Effector memory CD8-positive, alpha-beta T cell (primary cell): ENCODE measurements at regions not wholly inside any gene's neighbourhood (a gene's known extent, or its start where the extent isn't known, plus 50 kb on each side); places are given as distances from the start of the nearest gene placed in this dataset.

Experiments
- ATAC-seq: fragments of 150-1000 bp; cut with Tn5 transposase; replicated peaks from 2 replicates; pipeline ENCODE4 v1.10.0; 2021; ENCODE audit warnings: mild to moderate bottlenecking, moderate library complexity
- DNase-seq, 3 experiments: peaks; one replicate each; pipeline ENCODE4 v3.0.0; 2021
- H3K27ac Mint-ChIP-seq, 2 donors: one replicate each; pipeline ENCODE4 v1.8.0; 2022; ENCODE audit warnings: mild to moderate bottlenecking in 2 of 2, mixed read lengths in 2 of 2, moderate library complexity in 2 of 2
- H3K27me3 Mint-ChIP-seq, 2 donors: one replicate each; pipeline ENCODE4 v1.8.0; 2022; ENCODE audit warnings: mixed read lengths in 2 of 2
- H3K36me3 Mint-ChIP-seq: one replicate; pipeline ENCODE4 v1.8.0; 2022; ENCODE audit warnings: mild to moderate bottlenecking, moderate library complexity, mixed read lengths; ENCODE audit not compliant: insufficient read depth
- H3K4me1 Mint-ChIP-seq, 2 donors: one replicate each; pipeline ENCODE4 v1.8.0; 2022; ENCODE audit warnings: low read depth in 2 of 2, mixed read lengths in 2 of 2
- H3K4me3 Mint-ChIP-seq, 2 donors: one replicate each; pipeline ENCODE4 v1.8.0; 2022; ENCODE audit warnings: mild to moderate bottlenecking in 2 of 2, mixed read lengths in 2 of 2, moderate library complexity in 2 of 2
- H3K9me3 Mint-ChIP-seq, 2 donors: one replicate each; pipeline ENCODE4 v1.8.0; 2022; ENCODE audit warnings: mixed read lengths in 2 of 2

DNA sequence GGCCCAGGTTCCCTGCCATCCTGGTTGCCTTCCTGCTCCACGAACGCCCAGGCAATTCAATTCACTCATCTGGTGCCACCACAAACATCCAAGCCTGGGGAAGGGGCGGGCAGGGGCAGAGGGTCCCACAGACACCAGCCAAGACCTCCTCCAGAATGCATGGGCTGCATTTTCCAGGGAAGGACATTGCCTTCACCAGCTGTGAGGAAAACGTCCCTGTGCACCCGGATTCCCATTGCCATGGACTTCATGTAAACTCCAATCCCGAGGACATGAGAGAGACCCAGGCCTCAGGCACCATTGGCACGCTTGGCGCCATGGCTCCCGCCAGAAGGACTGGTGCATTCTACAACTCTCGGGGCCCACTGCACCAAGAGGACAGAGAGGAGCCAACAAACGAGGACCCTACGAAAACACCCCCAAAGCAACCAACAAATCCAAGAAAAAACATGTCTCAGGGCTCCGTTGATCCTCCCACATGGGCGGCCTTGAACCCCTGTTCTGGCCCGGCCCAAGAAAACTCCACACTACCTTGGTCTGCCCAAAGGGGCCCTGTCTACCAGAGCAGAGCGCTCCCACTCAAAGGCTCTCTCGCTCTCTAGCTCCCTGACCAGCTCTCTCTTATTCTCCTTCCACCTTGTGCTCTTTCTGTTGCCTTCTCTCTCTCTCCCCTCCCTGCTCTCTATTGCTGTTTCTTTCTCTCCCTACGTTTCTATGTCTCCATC lies 183.9 kb downstream of the ALG10 start:
- ATAC-seq = no peak
- H3K4me3 Mint-ChIP-seq = no peak overlapping the region
- no peaks in the 10 kb centered on the region for H3K27me3 Mint-ChIP-seq
- H3K9me3 Mint-ChIP-seq = no peaks in the 10 kb centered on the region
- no peaks in the 10 kb centered on the region for H3K4me1 Mint-ChIP-seq
- H3K27ac Mint-ChIP-seq = no peak overlapping the region
- H3K36me3 Mint-ChIP-seq = peaks cover 6% of the 10 kb centered on the region
- no peak for DNase-seq

DNA sequence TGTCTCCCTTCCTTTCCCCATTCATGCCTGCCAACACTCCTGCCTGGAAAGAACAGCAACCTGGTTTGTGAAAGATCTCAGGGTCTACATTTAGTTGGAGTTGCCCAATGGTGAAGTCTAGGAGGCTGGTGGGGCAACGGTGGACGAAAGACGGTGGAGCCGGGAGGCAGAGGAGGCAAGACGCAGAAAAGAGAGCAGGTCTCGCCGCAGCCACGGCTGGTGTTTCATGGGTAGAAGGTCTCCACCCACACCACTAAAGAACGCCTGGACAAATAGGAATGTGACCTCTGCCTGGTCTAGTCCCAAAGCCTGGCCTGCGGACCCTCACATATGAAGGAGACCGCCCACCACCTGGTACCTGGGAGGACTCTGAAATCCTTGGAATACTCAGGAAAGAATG lies 185.6 kb downstream of the ALG10 start:
- Mint-ChIP-seq H3K4me3 (no peak overlapping the region), H3K36me3 (peaks cover 6% of the 10 kb centered on the region), H3K4me1 (no peaks in the 10 kb centered on the region), H3K27ac (no peak overlapping the region), H3K9me3 (no peaks in the 10 kb centered on the region), H3K27me3 (no peaks in the 10 kb centered on the region)
- DNase-seq (no peak), ATAC-seq (no peak)

DNA sequence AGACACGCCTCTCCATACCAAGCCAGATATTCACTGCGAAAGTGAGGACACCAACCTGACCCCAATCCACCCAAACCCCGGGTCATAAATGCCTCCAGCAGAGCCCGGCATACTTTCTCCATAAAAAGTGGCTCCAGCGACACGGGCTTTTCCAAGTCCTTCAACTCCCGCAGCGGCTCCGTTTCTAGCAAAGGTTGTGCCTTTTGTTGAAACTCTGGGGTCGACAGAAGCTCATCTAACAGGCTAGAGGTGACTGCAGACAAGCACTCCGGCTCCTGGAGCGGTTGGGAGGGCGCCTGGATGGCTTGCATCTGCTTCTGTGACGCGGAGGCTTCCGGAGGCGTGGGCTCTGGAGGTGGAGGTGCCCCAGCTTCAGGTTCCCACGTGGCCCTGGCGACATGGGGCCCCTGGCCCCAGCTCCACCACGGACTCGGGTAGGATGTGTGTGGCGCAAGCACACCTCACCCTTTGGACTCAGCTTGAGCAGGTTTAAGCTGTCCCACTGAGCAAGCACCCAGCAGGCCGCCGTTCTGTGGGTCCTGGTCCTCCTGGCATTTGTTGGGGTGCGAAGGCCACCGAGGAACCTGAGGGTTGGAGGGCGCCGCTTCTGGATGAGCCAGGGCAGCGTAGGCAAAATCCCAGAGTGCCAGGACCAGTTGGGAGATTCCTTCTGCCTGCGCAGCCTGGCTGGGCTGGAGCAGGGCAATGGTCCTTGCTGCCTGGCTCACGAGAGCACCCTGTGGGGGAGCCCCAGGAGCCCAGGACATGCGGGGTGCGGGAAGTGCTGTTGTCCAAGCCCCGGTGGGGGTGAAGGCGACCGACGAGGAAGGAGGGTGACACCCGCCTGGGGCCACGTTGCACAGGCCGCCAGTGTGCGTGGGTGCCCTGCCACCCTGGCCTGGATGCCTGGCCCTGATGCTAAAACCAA lies 186.3 kb downstream of the ALG10 start:
- Mint-ChIP-seq H3K36me3 (peaks cover 6% of the 10 kb centered on the region), H3K4me1 (no peaks in the 10 kb centered on the region), H3K27ac (no peak overlapping the region)

DNA sequence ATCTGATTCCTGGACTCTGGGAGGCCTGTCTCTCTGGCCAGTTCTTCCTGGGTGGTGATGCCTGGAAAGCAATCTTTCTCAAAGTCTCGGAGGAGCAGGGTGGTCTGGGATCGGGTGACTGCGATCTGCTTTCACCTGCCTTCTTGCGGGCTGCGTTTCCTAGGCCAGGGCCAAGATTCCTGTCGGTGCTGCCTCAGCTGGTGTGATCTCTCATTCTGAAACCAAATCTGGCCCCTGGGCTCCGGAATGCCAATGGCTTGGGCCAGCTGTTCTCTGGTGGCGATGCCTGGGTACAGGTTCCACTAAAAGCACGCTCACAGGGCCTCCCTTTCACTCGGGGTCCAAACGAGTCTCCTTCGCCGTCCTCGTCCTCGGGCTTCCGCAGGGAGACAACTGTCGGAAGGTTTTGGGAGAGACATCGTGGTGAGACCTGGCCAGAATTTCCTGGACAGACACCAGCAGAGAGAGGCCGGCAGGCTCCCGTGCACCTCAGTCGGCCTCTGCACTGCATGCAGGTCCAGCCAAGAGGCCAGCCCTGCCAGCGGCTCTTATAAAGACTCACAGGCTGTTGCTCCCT lies 187.1 kb downstream of the ALG10 start:
- ATAC-seq = no peak
- H3K27me3 Mint-ChIP-seq = no peaks in the 10 kb centered on the region
- H3K27ac Mint-ChIP-seq = no peak overlapping the region
- no peaks in the 10 kb centered on the region for H3K9me3 Mint-ChIP-seq
- peaks cover 6% of the 10 kb centered on the region for H3K36me3 Mint-ChIP-seq
- no peaks in the 10 kb centered on the region for H3K4me1 Mint-ChIP-seq
- H3K4me3 Mint-ChIP-seq = no peak overlapping the region
- no peak for DNase-seq

More for the DNA sequence above, 186.3 kb downstream of the ALG10 start:
- Mint-ChIP-seq H3K9me3 (no peaks in the 10 kb centered on the region), H3K27me3 (no peaks in the 10 kb centered on the region), H3K4me3 (no peak overlapping the region)
- DNase-seq = no peak
- ATAC-seq = no peak

DNA sequence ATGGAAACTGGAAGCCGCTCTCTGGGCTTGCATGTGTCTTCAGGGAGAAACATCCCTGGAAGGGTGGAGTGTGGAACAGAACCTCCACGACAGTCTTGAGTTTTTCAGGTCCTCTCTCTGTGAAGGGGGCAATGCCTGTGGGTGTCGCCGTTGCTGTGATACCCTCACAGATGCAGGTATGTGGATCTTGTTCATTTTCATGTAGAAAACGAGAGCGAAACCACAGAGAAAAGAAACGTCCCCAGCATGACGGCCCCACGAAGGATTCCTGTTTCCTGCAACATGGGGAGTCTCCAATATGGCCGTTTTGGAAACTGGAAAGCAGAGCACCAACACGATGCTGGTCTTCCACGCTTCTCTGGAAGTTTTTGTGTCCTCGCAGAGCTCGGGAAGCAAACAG lies 187.9 kb downstream of the ALG10 start:
- DNase-seq (no peak), ATAC-seq (no peak)
- H3K27me3 Mint-ChIP-seq = peaks cover 0 to under 1% of the 10 kb centered on the region in 2 donors
- H3K4me1 Mint-ChIP-seq = peaks cover 0 to 2% of the 10 kb centered on the region in 2 donors
- no peak overlapping the region for H3K27ac Mint-ChIP-seq
- no peaks in the 10 kb centered on the region for H3K9me3 Mint-ChIP-seq
- peaks cover 4% of the 10 kb centered on the region for H3K36me3 Mint-ChIP-seq
- H3K4me3 Mint-ChIP-seq = no peak overlapping the region

DNA sequence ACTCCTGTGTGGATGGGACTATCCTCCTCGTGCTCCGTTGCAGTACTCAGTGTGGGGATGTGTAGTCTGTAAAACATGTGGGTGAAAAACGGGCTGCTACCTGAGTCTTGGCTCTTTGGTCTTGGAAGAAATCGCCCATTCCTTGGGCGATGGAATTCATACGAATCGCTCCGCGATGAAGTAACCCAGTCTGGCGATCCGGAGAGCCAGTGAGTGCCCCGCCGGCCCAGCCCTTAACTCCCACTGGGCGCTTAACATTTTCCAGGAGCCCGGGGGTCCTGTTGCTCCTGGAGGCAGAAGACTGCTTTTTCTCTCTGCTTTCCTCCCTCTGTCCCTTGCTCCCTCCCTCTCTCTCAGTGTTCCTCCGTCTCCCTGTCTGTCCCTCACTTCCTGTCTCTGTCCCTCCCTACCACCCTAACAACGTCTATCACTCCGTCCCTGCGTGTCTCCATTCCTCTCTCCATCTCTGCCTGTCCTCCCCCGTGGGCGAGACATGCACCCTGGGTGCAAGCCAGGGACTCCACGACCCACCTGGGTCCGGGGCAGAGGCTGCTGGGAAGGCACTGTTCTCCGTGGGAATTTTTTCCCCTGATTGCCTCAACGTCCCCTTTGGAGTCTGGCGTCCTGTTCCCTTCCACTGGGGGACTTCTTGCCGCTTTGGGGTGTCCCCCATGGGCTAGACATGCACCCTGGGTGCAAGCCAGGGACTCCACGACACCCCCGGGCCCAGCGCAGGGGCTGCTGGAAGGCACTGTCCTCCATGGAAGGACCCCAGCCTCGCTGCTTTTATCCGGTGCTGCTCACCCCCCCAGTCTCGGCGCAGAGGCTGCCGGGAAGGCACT lies 188.6 kb downstream of the ALG10 start:
- ATAC-seq (no peak), DNase-seq (no peak)
- Mint-ChIP-seq H3K9me3 (no peaks in the 10 kb centered on the region), H3K4me3 (no peak overlapping the region), H3K36me3 (peaks cover 2% of the 10 kb centered on the region), H3K27me3 (peaks cover 0 to 7% of the 10 kb centered on the region in 2 donors), H3K27ac (no peak overlapping the region), H3K4me1 (peaks cover 0 to 2% of the 10 kb centered on the region in 2 donors)

DNA sequence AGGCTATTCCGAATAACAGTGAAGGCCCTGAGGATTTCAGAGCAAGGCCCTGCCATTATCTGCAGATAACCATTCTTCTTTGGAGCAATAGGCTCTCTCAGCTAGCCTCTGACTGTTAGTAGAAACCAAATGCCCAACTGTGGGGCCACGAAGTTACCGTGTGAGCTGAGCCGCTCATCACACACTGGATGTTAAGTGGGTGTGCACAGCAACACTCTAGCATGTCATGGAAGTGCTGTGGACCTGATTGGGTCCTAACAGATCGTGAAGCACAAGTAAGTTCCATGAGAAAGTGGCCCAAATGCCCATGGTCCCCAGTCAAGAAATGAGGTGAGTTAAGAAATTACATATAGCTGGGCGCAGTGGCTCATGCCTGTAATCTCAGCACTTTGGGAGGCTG lies 190.4 kb downstream of the ALG10 start:
- peaks cover 0 to 10% of the 10 kb centered on the region in 2 donors for H3K27me3 Mint-ChIP-seq
- no peak overlapping the region for H3K27ac Mint-ChIP-seq
- no peaks in the 10 kb centered on the region for H3K9me3 Mint-ChIP-seq
- DNase-seq = no peak
- H3K4me3 Mint-ChIP-seq = no peak overlapping the region
- peaks cover 2% of the 10 kb centered on the region for H3K36me3 Mint-ChIP-seq
- ATAC-seq = no peak
- peaks cover 2 to 4% of the 10 kb centered on the region in 2 donors for H3K4me1 Mint-ChIP-seq

DNA sequence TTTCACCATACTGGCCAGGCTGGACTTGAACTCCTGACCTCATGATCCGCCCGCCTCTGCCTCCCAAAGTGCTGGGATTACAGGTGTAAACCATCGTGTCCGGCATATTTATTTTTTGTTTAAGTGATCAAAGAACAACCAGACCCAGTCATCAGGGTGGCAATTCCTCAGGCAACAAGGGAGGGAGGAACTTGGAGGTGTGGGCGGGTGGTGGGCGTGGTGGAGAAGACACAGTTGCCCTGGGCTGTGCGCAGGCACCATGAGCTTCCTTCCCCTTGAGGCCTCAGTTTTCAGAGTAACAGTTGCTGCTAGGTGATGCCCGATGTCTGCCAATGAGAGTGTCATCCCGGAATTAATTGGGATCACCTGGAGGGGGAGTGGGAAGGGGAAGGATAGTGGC lies 191.7 kb downstream of the ALG10 start:
- Mint-ChIP-seq H3K4me3 (no peak overlapping the region), H3K4me1 (peaks cover 12 to 14% of the 10 kb centered on the region in 2 donors), H3K27ac (no peak overlapping the region), H3K36me3 (peaks cover 2% of the 10 kb centered on the region), H3K27me3 (peaks cover 7 to 21% of the 10 kb centered on the region in 2 donors), H3K9me3 (no peaks in the 10 kb centered on the region)
- no peak for ATAC-seq
- no peak for DNase-seq

DNA sequence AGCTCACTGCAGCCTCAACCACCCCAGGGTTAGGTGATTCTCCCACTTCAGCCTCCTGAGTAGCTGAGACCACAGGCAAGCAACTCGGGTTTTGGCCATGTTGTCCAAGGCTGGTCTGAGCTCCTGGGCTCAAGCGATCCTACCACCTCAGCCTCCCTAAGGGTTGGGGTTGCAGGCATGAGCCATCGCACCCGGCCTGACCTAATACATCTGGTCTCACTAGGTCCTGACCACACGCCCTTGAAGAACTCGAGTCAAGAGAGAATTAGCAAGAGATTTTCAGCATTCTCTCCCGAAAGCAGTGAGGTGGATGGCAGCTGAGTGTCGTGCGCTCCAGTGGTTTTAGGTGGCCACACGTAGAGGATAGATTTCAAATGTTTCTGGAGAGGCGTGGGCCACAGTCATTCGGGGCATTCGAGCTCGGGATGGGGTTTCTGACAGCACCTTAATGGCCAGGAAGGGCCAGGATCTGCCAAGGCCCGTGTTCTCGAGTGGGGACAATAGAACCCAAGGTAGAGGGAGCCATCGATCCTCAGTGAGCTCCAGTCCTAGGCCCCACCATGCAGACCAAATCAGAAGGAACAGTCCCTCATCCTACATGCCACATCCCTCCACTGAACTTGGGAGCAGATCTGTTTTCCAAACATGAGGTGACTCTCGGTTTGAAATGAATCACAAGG lies 193.1 kb downstream of the ALG10 start:
- Mint-ChIP-seq H3K27ac (no peak overlapping the region), H3K36me3 (peaks cover 2% of the 10 kb centered on the region), H3K4me1 (peaks cover 14 to 16% of the 10 kb centered on the region in 2 donors), H3K9me3 (no peaks in the 10 kb centered on the region), H3K4me3 (no peak overlapping the region), H3K27me3 (peaks cover 7 to 27% of the 10 kb centered on the region in 2 donors)
- ATAC-seq = no peak
- DNase-seq = no peak

DNA sequence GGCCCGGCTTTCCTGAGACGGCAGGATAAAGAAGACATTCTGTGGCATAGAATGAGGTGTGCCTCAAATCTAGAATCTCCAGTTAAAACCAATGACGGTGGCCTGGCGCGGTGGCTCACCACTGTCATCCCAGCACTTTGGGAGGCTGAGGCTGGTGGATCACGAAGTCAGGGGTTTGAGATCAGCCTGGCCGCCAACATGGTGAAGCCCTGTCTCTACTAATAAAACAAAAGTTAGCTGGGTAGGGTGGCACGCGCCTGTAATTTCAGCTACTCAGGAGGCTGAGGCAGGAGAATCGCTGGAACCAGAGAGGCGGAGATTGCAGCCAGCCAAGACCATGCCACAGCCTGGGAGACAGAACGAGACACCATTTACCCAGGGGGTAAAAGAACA lies 193.6 kb downstream of the ALG10 start:
- no peak overlapping the region for H3K4me3 Mint-ChIP-seq
- H3K4me1 Mint-ChIP-seq = peaks cover 14 to 16% of the 10 kb centered on the region in 2 donors
- DNase-seq (no peak), ATAC-seq (no peak)
- no peaks in the 10 kb centered on the region for H3K36me3 Mint-ChIP-seq
- H3K9me3 Mint-ChIP-seq = no peaks in the 10 kb centered on the region
- peaks cover 7 to 27% of the 10 kb centered on the region in 2 donors for H3K27me3 Mint-ChIP-seq
- H3K27ac Mint-ChIP-seq = no peak overlapping the region

DNA sequence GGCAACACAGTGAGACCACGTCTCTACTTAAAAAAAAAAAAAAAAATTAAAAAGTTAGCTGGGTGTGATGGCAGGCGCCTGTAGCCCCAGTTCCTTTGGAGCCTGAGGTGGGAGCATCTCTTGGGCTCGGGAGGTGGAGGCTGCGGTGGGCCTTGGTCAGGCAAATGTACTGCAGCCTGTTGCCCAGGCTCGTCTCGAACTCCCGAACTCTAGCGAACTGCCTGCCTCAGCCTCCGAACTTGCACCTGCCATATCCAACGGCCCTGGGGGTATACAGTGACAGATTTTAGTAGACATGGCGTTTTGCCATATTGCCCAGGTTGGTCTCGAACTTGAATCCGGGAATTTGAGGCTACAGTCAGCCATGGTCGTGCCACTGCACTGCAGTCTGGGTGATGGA lies 195.4 kb downstream of the ALG10 start:
- Mint-ChIP-seq H3K27me3 (peaks cover 7 to 27% of the 10 kb centered on the region in 2 donors), H3K27ac (no peak overlapping the region), H3K4me3 (no peak overlapping the region), H3K36me3 (no peaks in the 10 kb centered on the region), H3K4me1 (peaks cover 14 to 16% of the 10 kb centered on the region in 2 donors), H3K9me3 (no peaks in the 10 kb centered on the region)
- no peak for ATAC-seq
- no peak for DNase-seq

DNA sequence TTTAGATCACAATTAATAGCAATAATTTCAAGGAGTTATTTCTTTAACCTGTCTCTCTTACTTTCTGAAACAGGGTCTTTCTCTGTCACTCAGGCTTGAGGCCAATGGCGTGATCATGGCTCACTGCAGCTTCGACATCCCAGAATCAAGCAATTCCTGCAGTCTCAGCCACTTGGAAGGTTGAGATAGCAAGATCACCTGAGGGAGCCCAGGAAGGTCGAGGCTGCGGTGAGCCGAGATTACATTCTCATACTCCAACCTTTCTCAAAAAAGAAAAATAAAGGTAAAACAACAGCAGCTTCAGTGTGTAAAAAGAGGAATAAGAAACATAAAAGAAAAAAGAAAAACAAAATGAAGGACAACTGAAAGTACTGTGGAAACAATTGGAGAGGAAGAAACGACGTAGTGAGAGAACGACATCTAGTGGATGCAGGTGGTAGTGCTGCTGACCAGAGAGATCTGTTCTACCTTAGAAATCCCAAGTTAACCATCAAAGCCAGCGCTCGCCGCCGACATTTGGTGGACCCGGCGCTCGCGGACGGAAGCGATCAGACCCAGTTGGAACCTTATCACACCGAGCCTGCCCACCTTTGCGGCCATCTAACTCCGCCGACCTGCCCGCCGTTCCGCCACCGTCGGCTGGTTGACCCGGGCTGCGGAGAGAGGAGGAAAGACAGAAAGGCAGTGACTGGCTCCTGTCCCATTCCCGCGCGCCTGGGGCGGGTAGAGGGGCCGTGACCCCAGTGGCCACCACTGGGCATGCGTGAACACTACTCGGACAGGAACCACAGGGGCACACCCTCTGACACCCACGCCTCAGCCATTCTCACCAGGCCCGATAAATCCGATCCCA lies 196.1 kb downstream of the ALG10 start:
- no peaks in the 10 kb centered on the region for H3K36me3 Mint-ChIP-seq
- DNase-seq = peak; percentile 51 to 59 (median 53)
- no peaks in the 10 kb centered on the region for H3K9me3 Mint-ChIP-seq
- H3K4me3 Mint-ChIP-seq = peak overlapping the region; percentile 84 to 87
- peak; percentile 85 for ATAC-seq
- peaks cover 7 to 27% of the 10 kb centered on the region in 2 donors for H3K27me3 Mint-ChIP-seq
- H3K4me1 Mint-ChIP-seq = peaks cover 14 to 16% of the 10 kb centered on the region in 2 donors
- H3K27ac Mint-ChIP-seq = peak overlapping the region; percentile 65 to 89
